K562 (cell line): ENCODE measurements at regions not wholly inside any gene's neighbourhood (a gene's known extent, or its start where the extent isn't known, plus 50 kb on each side); places are given as distances from the start of the nearest gene placed in this dataset.

Source experiments
- ATAC-seq: fragments of 200-7000 bp; cut with Tn5 transposase; 3 replicates; pipeline ENCODE4 v1.9.1; 2020; ENCODE audit warnings: moderate library complexity
- BruUV-seq: library from RNA; stranded (reverse); fragments of 400-500 nt; replicated peaks from 2 replicates; lab custom pipeline; 2021; lab: Mats Ljungman, UMichigan
- CTCF ChIA-PET: fragments of 300-600 bp; formaldehyde crosslinking; extraction: SDS; loops from one replicate; lab custom pipeline; 2021; ENCODE audit warnings: low intra/inter-chr PET ratio; lab: Yijun Ruan, JAX
- POLR2A ChIA-PET: fragments of 300-600, 350-650 bp; sonication (Branson Sonifier 250); formaldehyde crosslinking; extraction: SDS; loops from one replicate; lab custom pipeline; 2021; ENCODE audit warnings: antibody characterized with exemption, inconsistent platforms; lab: Yijun Ruan, JAX
- DNase-seq, 4 experiments: peaks; one replicate each; pipeline versions ENCODE4 v3.0.0 to v3.0.0-alpha.2; 2011 to 2018; ENCODE audit warnings: low spot score in 3 of 4, mixed read lengths in 3 of 4; ENCODE audit errors: extremely low read depth in 1 of 4
- FAIRE-seq: peaks from 2 replicates; lab custom pipeline; 2011; peaks lifted over from hg19 to GRCh38; lab: Jason Lieb, UNC
- H2AFZ ChIP-seq: 2 replicates; pipeline ENCODE4 v1.6.0; 2011; ENCODE audit warnings: low read depth, low read length, control low read depth, inconsistent platforms
- H3K27ac ChIP-seq: fragments of 200-600 bp; 3 replicates; pipeline ENCODE4 v1.8.0; 2011; ENCODE audit warnings: low read depth, mild to moderate bottlenecking, control low read depth, inconsistent platforms, low read length, moderate library complexity, mixed read lengths; ENCODE audit errors: extremely low read depth
- H3K27me3 ChIP-seq, 2 experiments: fragments of 300-600 bp in 1 of 2; 2 replicates in 1 of 2; 3 replicates in 1 of 2; pipeline versions ENCODE4 v1.6.0 to v1.8.0; 2011; ENCODE audit warnings: inconsistent platforms in 2 of 2, low read length in 2 of 2, mild to moderate bottlenecking in 1 of 2, mixed read lengths in 1 of 2, moderate library complexity in 1 of 2; ENCODE audit not compliant: control insufficient read depth in 2 of 2, insufficient read depth in 2 of 2
- H3K36me3 ChIP-seq: fragments of 300-600 bp; 3 replicates; pipeline ENCODE4 v1.8.0; 2011; ENCODE audit warnings: mild to moderate bottlenecking, low read length, inconsistent platforms; ENCODE audit not compliant: control insufficient read depth, insufficient read depth
- H3K4me1 ChIP-seq, 2 experiments: fragments of 200-600 bp in 1 of 2; replicated peaks in 1 of 2; 2 replicates in 1 of 2; 3 replicates in 1 of 2; pipeline versions ENCODE4 v1.5.1 to v1.8.0; 2011; ENCODE audit warnings: inconsistent platforms in 2 of 2, low read length in 2 of 2, mild to moderate bottlenecking in 1 of 2, mixed read lengths in 1 of 2, moderate library complexity in 1 of 2; ENCODE audit not compliant: control insufficient read depth in 2 of 2, insufficient read depth in 2 of 2
- H3K4me2 ChIP-seq: 2 replicates; pipeline ENCODE4 v1.6.1; 2011; ENCODE audit warnings: low read length, control low read depth, inconsistent platforms, mixed read lengths; ENCODE audit not compliant: insufficient read depth
- H3K4me3 ChIP-seq: fragments of 200-600 bp; sonication (generic), shearing (Covaris generic); 2 replicates; pipeline ENCODE4 v1.5.1; 2016; ENCODE audit warnings: control low read depth, inconsistent platforms
- H3K79me2 ChIP-seq: fragments of 200-600 bp; 3 replicates; pipeline ENCODE4 v1.8.0; 2011; ENCODE audit warnings: low read length, inconsistent platforms; ENCODE audit not compliant: control insufficient read depth, insufficient read depth
- H3K9ac ChIP-seq, 2 experiments: 2 replicates each; pipeline versions ENCODE4 v1.6.0 to v1.6.1; 2011; ENCODE audit warnings: low read depth in 2 of 2, low read length in 2 of 2, control low read depth in 1 of 2, inconsistent platforms in 1 of 2, mild to moderate bottlenecking in 1 of 2, mixed read lengths in 1 of 2; ENCODE audit not compliant: insufficient read depth in 1 of 2
- H3K9me1 ChIP-seq: one replicate; pipeline ENCODE4 v1.6.0; 2011; ENCODE audit warnings: inconsistent platforms, mild to moderate bottlenecking, low read length, moderate library complexity; ENCODE audit not compliant: control insufficient read depth, insufficient read depth
- H3K9me3 ChIP-seq: replicated peaks from 2 replicates; pipeline ENCODE4 v1.5.1; 2011; ENCODE audit warnings: low read depth, low read length, inconsistent platforms; ENCODE audit not compliant: control insufficient read depth, insufficient read depth
- H4K20me1 ChIP-seq: replicated peaks from 2 replicates; pipeline ENCODE4 v1.6.1; 2011; ENCODE audit warnings: low read length, inconsistent platforms, mixed read lengths; ENCODE audit not compliant: control insufficient read depth, insufficient read depth
- CCNT2 ChIP-seq: IDR thresholded peaks from 2 replicates; pipeline ENCODE4 v1.6.1; 2011; ENCODE audit warnings: borderline replicate concordance, low read depth, mild to moderate bottlenecking, moderate library complexity, mixed read lengths, low read length; ENCODE audit not compliant: insufficient read length; ENCODE audit errors: extremely low read depth
- DPF2 ChIP-seq: fragments of 450-650 bp; IDR thresholded peaks from 2 replicates; pipeline ENCODE4 v1.6.1; 2016
- ETV5 ChIP-seq: sonication (generic); formaldehyde crosslinking; IDR thresholded peaks from 2 replicates; pipeline ENCODE4 v1.4.0; 2020; ENCODE audit warnings: low read depth, mild to moderate bottlenecking, missing genetic modification reagents
- HDAC8 ChIP-seq: fragments of 450-650 bp; IDR thresholded peaks from 2 replicates; pipeline ENCODE4 v1.6.1; 2016; ENCODE audit warnings: mild to moderate bottlenecking, missing genetic modification characterization, moderate library complexity, missing compliant biosample characterization
- NFIX ChIP-seq: fragments of 250-450 bp; sonication (Bioruptor Pico); IDR thresholded peaks from 2 replicates; pipeline ENCODE4 v1.4.0; 2020; ENCODE audit warnings: low read depth, mild to moderate bottlenecking, moderate library complexity
- POLR2A ChIP-seq: fragments of 450-650 bp; conservative IDR thresholded peaks from 2 replicates; pipeline ENCODE4 v1.6.1; 2016
- RBM14 ChIP-seq: fragments of 200-400 bp; formaldehyde crosslinking; IDR thresholded peaks from 2 replicates; pipeline ENCODE4 v1.6.1; 2018; ENCODE audit warnings: low read depth, mild to moderate bottlenecking, low read length, moderate library complexity, borderline replicate concordance; ENCODE audit not compliant: insufficient read depth
- TEAD4 ChIP-seq, 2 experiments: sonication (generic) in 1 of 2; formaldehyde crosslinking in 1 of 2; IDR thresholded peaks; 2 replicates each; pipeline versions ENCODE4 v1.6.1 to v1.8.0; 2012 to 2022; ENCODE audit warnings: borderline replicate concordance in 1 of 2, inconsistent platforms in 1 of 2, low read length in 1 of 2, mild to moderate bottlenecking in 1 of 2, missing genetic modification reagents in 1 of 2
- YY1 ChIP-seq, 3 experiments: IDR thresholded peaks; 2 replicates each; pipeline ENCODE4 v1.6.1; 2011; ENCODE audit warnings: low read length in 2 of 3, mild to moderate bottlenecking in 2 of 3, moderate library complexity in 2 of 3, borderline replicate concordance in 1 of 3, control low read depth in 1 of 3, low read depth in 1 of 3; ENCODE audit not compliant: insufficient read depth in 3 of 3, insufficient replicate concordance in 2 of 3, control insufficient read depth in 1 of 3, insufficient read length in 1 of 3; ENCODE audit errors: extremely low read depth in 1 of 3
- ZEB2 ChIP-seq: fragments of 450-650 bp; IDR thresholded peaks from 2 replicates; pipeline ENCODE4 v1.6.1; 2016
- ZNF232 ChIP-seq: sonication (generic); formaldehyde crosslinking; IDR thresholded peaks from 2 replicates; pipeline ENCODE4 v1.8.0; 2022; ENCODE audit warnings: mild to moderate bottlenecking, missing genetic modification reagents
- ZNF695 ChIP-seq: fragments of 450-650 bp; formaldehyde crosslinking; IDR thresholded peaks from 2 replicates; pipeline ENCODE4 v1.4.0; 2020; ENCODE audit warnings: mild to moderate bottlenecking, moderate library complexity
- WGBS: fragments of 100-300 bp; shearing (Covaris generic); methylation state at CpG from one replicate; pipeline ENCODE4 v1.1.6; 2016; ENCODE audit warnings: low coverage, mixed read lengths; ENCODE audit not compliant: insufficient coverage; ENCODE audit errors: missing lambda C conversion rate; 5-methylcytosine and 5-hydroxymethylcytosine counted together
- in situ Hi-C: fragments of 300-500 bp; cut with MboI; formaldehyde crosslinking; loops from 4 replicates; pipeline ENCODE4 v1.15.0; 2018; ENCODE audit warnings: inconsistent platforms, mixed read lengths
- intact Hi-C: fragments of 100-400 bp; cut with micrococcal nuclease; formaldehyde crosslinking; loops from 2 replicates; pipeline ENCODE4 v1.14.2; 2022

- H3K4me3 ChIP-seq: no peak overlapping the region
- ChIA-PET POLR2A (interaction anchor here (0.6 to 1.2 kb wide), 2 partner anchors 13 to 324 kb away, joined by 3 read pairs; no protein-coding TSS in a partner anchor), CTCF (no interaction called here)
- TF ChIP-seq ETV5 (CRISPR knock-in tag): no peak
- no peak for TF ChIP-seq DPF2
- no peak for TF ChIP-seq ZNF232 (CRISPR knock-in tag)
- TF ChIP-seq RBM14: no peak
- TF ChIP-seq HDAC8: no peak
- no peak for TF ChIP-seq TEAD4 (IDR thresholded peaks at IDR 0.05; ENCODE audit: low read length)
- no peak for TF ChIP-seq TEAD4 (CRISPR knock-in tag; IDR thresholded peaks at IDR 0.05; ENCODE audit: borderline replicate concordance)
- TF ChIP-seq POLR2A: no peak
- no peak for TF ChIP-seq ZNF695
- no peak for TF ChIP-seq CCNT2
- no peak for TF ChIP-seq ZEB2
- no peak for TF ChIP-seq YY1 (IDR thresholded peaks at IDR 0.05; ENCODE audit: borderline replicate concordance in 1 of 3, control insufficient read depth in 1 of 3, extremely low read depth in 1 of 3, insufficient read depth in 3 of 3, insufficient read length in 1 of 3, insufficient replicate concordance in 2 of 3, low read depth in 1 of 3, low read length in 2 of 3)
- no peak for TF ChIP-seq NFIX (CRISPR knock-in tag)
- no peaks in the 10 kb centered on the region for H3K9me1 ChIP-seq
- 3% methylated on average over 6 of the region's 6 CpGs for WGBS
- no peaks in the 10 kb centered on the region for H3K9me3 ChIP-seq
- no TSS peak for BruUV-seq
- in situ Hi-C loops: no loop called here
- H2AFZ ChIP-seq: no peak overlapping the region
- H3K4me2 ChIP-seq: no peak overlapping the region
- H3K9ac ChIP-seq: no peak overlapping the region
- H3K27ac ChIP-seq: no peak overlapping the region
- H3K79me2 ChIP-seq: no peaks in the 10 kb centered on the region
- DNase-seq (no peak), ATAC-seq (no peak), FAIRE-seq (no peak)
- no peaks in the 10 kb centered on the region for H3K4me1 ChIP-seq
- no peaks in the 10 kb centered on the region; a peak in 2 of 5 replicates for H3K27me3 ChIP-seq
- H4K20me1 ChIP-seq: no peaks in the 10 kb centered on the region
- intact Hi-C loops: no loop called here
- H3K36me3 ChIP-seq: no peaks in the 10 kb centered on the region
These were observed 147.4 kb downstream of the CYLD start for GRCh38 chr16:50889276-50889675.
